ENCODE measurements at regions not wholly inside any gene's neighbourhood (a gene's known extent, or its start where the extent isn't known, plus 50 kb on each side); places are given as distances from the start of the nearest gene placed in this dataset.

GRCh38 chr2:220175967-220176366, 548.5 kb downstream of the SLC4A3 start:
- no peaks in the 10 kb centered on the region for H3K4me1 Mint-ChIP-seq
- H3K9me3 Mint-ChIP-seq, result peaks cover 0 to 6% (median 3%) of the 10 kb centered on the region in 7 donors
- no peaks in the 10 kb centered on the region for H3K27me3 Mint-ChIP-seq
- ATAC-seq (ENCODE audit: low read depth in 2 of 2), result no peak
- H3K4me3 Mint-ChIP-seq, result no peak overlapping the region
- DNase-seq, result no peak
- H3K36me3 Mint-ChIP-seq, result no peaks in the 10 kb centered on the region
- H3K27ac Mint-ChIP-seq, result no peak overlapping the region

DNA sequence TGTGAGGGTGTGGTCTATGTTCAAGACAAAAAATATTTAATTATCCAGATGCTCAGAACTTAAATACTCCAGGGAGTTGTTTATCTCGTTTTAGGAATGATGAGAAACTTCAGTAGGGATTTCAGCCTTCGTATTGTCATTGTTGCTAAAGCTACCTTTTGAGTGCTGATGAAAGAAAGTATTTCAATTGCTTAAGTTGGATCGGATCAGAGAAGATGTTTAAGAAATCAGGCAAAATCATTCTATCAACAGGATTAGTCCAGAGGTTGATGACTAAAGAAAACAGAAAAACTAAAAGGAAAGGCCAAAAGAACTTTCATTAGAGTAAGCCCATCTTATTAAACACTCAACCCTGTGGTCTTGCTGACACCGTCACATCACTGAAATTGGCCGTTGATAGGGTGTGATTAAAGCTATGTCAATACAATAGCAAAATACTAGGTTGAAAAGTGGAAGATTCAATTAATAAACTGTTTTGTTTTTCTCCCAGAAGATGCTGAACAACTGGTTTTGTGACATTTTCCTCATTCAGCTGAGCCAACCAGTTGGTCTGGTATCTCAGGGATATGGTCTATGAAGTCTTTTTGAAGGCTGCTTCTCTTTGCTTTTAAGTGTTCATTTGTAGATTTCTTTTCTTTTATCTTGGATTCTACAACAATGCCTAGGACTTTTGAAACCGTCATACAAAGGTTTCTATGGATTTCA, 551.7 kb downstream of the SLC4A3 start:
- Mint-ChIP-seq H3K27ac (no peak overlapping the region), H3K9me3 (peaks cover 0 to 11% (median 4%) of the 10 kb centered on the region in 7 donors), H3K4me1 (no peaks in the 10 kb centered on the region), H3K27me3 (peaks cover 0 to 6% (median 0%) of the 10 kb centered on the region in 3 donors), H3K4me3 (no peak overlapping the region), H3K36me3 (no peaks in the 10 kb centered on the region)
- DNase-seq (no peak), ATAC-seq (ENCODE audit: low read depth in 2 of 2) (no peak)

GRCh38 chr2:220181165-220181564, 553.7 kb downstream of the SLC4A3 start:
- ATAC-seq (ENCODE audit: low read depth in 2 of 2), result no peak
- no peak for DNase-seq

GRCh38 chr2:220182790-220183189, 555.4 kb downstream of the SLC4A3 start:
- no peaks in the 10 kb centered on the region for H3K4me1 Mint-ChIP-seq
- no peaks in the 10 kb centered on the region for H3K36me3 Mint-ChIP-seq
- H3K27me3 Mint-ChIP-seq, result peaks cover 0 to 6% (median 0%) of the 10 kb centered on the region in 3 donors
- H3K9me3 Mint-ChIP-seq, result peaks cover 0 to 4% (median 2%) of the 10 kb centered on the region in 7 donors
- ATAC-seq (ENCODE audit: low read depth in 2 of 2) (no peak), DNase-seq (no peak)
- H3K4me3 Mint-ChIP-seq, result no peak overlapping the region
- no peak overlapping the region for H3K27ac Mint-ChIP-seq

More at GRCh38 chr2:220181165-220181564, 553.7 kb downstream of the SLC4A3 start:
- H3K9me3 Mint-ChIP-seq, result peaks cover 0 to 4% (median 2%) of the 10 kb centered on the region in 7 donors
- no peaks in the 10 kb centered on the region for H3K36me3 Mint-ChIP-seq
- peaks cover 0 to 6% (median 0%) of the 10 kb centered on the region in 3 donors for H3K27me3 Mint-ChIP-seq
- no peaks in the 10 kb centered on the region for H3K4me1 Mint-ChIP-seq
- no peak overlapping the region for H3K27ac Mint-ChIP-seq
- H3K4me3 Mint-ChIP-seq, result no peak overlapping the region

GRCh38 chr2:220185766-220186305, 558.4 kb downstream of the SLC4A3 start:
- H3K27ac Mint-ChIP-seq, result no peak overlapping the region
- peaks cover 0 to 10% (median 4%) of the 10 kb centered on the region in 7 donors for H3K9me3 Mint-ChIP-seq
- no peak for DNase-seq
- no peaks in the 10 kb centered on the region for H3K36me3 Mint-ChIP-seq
- no peaks in the 10 kb centered on the region for H3K4me1 Mint-ChIP-seq
- no peak for ATAC-seq (ENCODE audit: low read depth in 2 of 2)
- H3K4me3 Mint-ChIP-seq, result no peak overlapping the region
- peaks cover 0 to 6% (median 0%) of the 10 kb centered on the region in 3 donors for H3K27me3 Mint-ChIP-seq

DNA sequence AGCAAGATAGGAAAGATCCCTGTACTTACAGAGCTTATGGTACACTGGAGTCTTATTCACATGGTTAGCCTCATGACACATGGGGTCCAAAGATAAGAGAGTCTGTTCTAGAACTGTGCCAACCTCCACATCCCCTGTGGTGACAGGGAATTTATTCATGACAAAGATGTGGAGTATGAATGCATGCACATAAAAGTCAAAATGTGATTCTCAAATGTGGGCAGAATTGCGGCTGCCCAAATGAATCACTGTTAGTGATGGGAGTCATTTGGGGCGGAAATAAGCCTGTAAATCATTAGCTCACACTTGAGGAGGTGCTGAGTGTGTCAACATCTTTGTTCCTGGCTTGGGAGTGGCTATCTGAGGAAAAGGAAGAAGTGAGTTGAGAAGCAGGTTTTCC, 560.6 kb downstream of the SLC4A3 start:
- ATAC-seq (ENCODE audit: low read depth in 2 of 2) (no peak), DNase-seq (no peak)
- Mint-ChIP-seq H3K36me3 (no peaks in the 10 kb centered on the region), H3K4me1 (no peaks in the 10 kb centered on the region), H3K4me3 (no peak overlapping the region), H3K27ac (no peak overlapping the region), H3K9me3 (peaks cover 0 to 10% (median 6%) of the 10 kb centered on the region in 7 donors), H3K27me3 (peaks cover 0 to 6% (median 0%) of the 10 kb centered on the region in 3 donors)

GRCh38 chr2:220191031-220191430, 563.6 kb downstream of the SLC4A3 start:
- H3K4me3 Mint-ChIP-seq, result no peak overlapping the region
- no peaks in the 10 kb centered on the region for H3K4me1 Mint-ChIP-seq
- DNase-seq (no peak), ATAC-seq (ENCODE audit: low read depth in 2 of 2) (no peak)
- no peaks in the 10 kb centered on the region for H3K27me3 Mint-ChIP-seq
- no peak overlapping the region for H3K27ac Mint-ChIP-seq
- H3K9me3 Mint-ChIP-seq, result peaks cover 0 to 10% (median 6%) of the 10 kb centered on the region in 7 donors
- no peaks in the 10 kb centered on the region for H3K36me3 Mint-ChIP-seq

- no peaks in the 10 kb centered on the region for H3K4me1 Mint-ChIP-seq
These were observed 564.3 kb downstream of the SLC4A3 start for GRCh38 chr2:220191737-220192136.

GRCh38 chr2:220192994-220193753, 565.7 kb downstream of the SLC4A3 start:
- H3K4me3 Mint-ChIP-seq, result no peak overlapping the region
- no peak overlapping the region for H3K27ac Mint-ChIP-seq
- H3K9me3 Mint-ChIP-seq, result peaks cover 4 to 10% (median 7%) of the 10 kb centered on the region in 7 donors
- H3K27me3 Mint-ChIP-seq, result no peaks in the 10 kb centered on the region
- no peaks in the 10 kb centered on the region for H3K36me3 Mint-ChIP-seq
- no peaks in the 10 kb centered on the region for H3K4me1 Mint-ChIP-seq
- ATAC-seq (ENCODE audit: low read depth in 2 of 2) (no peak), DNase-seq (no peak)

More at GRCh38 chr2:220191737-220192136, 564.3 kb downstream of the SLC4A3 start:
- no peak overlapping the region for H3K27ac Mint-ChIP-seq
- DNase-seq, result no peak
- ATAC-seq (ENCODE audit: low read depth in 2 of 2), result no peak
- peaks cover 2 to 10% (median 6%) of the 10 kb centered on the region in 7 donors for H3K9me3 Mint-ChIP-seq
- H3K27me3 Mint-ChIP-seq, result no peaks in the 10 kb centered on the region
- H3K36me3 Mint-ChIP-seq, result no peaks in the 10 kb centered on the region
- no peak overlapping the region for H3K4me3 Mint-ChIP-seq

DNA sequence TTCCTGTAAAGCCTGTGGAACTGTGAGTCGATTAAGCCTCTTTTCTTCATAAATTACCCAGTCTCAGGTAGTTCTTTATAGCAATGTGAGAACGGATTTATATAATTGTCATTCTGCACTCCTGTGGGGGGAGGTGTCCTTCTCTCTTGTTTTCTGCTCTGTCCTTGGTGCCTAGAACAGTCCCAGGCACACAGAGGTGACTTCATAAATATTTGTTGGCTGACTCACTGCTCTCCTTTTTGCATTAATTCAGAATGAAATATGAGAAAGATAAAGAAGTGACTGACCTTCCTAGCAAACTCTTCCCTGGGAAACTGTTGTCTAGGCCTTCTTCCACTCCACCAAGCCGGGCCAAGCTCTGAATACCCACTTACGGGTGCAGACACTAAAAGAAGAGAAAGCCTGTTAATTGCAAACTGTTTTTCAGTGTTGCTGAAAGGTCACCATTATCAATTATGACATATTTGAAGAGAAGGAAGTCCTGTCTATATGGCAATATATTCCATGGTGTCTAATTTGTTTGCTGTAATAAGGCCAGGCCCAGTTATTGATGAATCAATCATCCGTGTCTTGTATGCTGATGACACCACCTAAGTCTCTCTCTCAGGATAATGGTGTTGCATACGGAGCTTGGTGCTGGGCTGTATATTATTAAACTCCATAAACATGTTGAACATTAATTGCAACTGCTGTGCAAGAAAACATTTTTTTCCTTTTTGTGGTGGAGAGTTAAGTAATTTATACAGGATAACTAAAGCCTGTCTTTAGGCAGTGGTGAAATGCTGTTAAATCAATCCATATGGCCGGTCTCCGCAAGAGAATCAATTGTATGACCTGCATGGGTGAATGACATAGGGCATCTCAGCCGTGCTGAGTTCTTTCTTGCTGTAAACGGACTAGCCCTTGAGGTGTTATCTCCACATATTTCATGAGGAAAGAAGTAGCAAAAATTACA, 567.5 kb downstream of the SLC4A3 start:
- Mint-ChIP-seq H3K4me1 (no peaks in the 10 kb centered on the region), H3K27ac (no peak overlapping the region), H3K9me3 (peaks cover 4 to 10% (median 7%) of the 10 kb centered on the region in 7 donors), H3K4me3 (no peak overlapping the region), H3K36me3 (no peaks in the 10 kb centered on the region), H3K27me3 (no peaks in the 10 kb centered on the region)
- ATAC-seq (ENCODE audit: low read depth in 2 of 2) (no peak), DNase-seq (no peak)

DNA sequence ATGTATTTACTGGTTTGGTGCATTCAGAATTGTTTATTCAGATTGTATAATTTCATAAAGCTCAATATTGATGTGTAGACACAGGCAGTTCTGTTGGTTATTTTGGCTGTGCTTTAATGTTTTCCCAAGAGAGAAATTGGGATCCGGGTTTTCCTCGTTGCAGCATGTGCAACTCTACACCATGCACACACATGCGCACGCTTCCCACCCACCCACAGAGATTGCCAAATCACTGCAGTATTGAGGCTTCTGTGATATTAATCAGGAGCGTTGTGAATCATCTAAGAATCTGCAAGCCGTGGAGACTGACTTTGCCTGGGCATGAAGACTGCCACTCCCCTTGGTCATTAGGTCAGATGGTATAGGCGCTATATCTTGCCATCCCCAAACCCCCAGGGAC, 571.5 kb downstream of the SLC4A3 start:
- Mint-ChIP-seq H3K4me3 (no peak overlapping the region), H3K27me3 (no peaks in the 10 kb centered on the region), H3K4me1 (no peaks in the 10 kb centered on the region), H3K27ac (no peak overlapping the region), H3K9me3 (peaks cover 0 to 13% (median 4%) of the 10 kb centered on the region in 7 donors), H3K36me3 (no peaks in the 10 kb centered on the region)
- ATAC-seq (ENCODE audit: low read depth in 2 of 2) (no peak), DNase-seq (no peak)

DNA sequence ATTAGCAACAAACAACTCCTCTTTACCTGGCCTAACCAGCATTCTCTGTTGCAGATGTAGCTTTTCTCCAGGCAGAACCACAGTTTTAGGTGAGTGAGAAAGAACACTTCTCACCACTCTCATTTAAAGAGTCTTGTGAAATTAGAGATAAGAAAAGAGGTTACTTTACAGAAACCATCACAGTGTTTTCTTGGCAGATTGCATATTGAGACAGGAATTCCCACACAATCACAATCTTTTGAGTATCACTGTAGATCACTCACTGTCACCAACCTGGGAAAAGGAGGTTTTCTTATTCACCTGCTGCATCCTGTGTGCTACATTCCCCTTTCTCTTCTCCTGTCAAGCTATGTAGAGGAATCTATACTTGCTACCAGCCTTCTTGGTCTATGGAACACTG, 574.6 kb downstream of the SLC4A3 start:
- Mint-ChIP-seq H3K27ac (no peak overlapping the region), H3K27me3 (no peaks in the 10 kb centered on the region), H3K4me1 (no peaks in the 10 kb centered on the region), H3K4me3 (no peak overlapping the region), H3K36me3 (no peaks in the 10 kb centered on the region), H3K9me3 (peaks cover 0 to 8% (median 1%) of the 10 kb centered on the region in 7 donors)
- no peak for ATAC-seq (ENCODE audit: low read depth in 2 of 2)
- no peak for DNase-seq

DNA sequence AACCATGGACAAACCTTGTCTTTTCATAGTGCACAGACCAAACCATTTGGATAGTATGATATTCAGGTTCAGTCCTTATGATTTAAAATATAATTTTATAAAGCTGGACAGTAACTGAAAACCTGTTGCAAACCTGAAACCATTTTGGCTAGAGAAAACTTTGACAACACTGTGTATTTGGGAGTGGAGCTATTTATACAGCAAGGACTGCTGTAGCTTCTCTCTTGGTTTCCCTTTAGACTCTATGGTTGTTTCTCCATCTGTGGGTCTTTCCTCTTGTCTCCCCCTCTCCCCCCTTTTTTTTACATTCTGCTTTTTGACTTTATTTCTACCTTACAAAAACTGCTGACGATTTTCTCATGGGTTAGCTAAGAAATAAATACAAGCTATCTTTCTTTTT, 581.7 kb downstream of the SLC4A3 start:
- Mint-ChIP-seq H3K4me3 (no peak overlapping the region), H3K27ac (no peak overlapping the region), H3K4me1 (no peaks in the 10 kb centered on the region), H3K9me3 (peaks cover 0 to 10% (median 2%) of the 10 kb centered on the region in 7 donors), H3K36me3 (no peaks in the 10 kb centered on the region), H3K27me3 (no peaks in the 10 kb centered on the region)
- ATAC-seq (ENCODE audit: low read depth in 2 of 2) (no peak), DNase-seq (no peak)

Data from naive B cell (primary cell).